Astrocyte (in vitro differentiated cells and primary cell): ENCODE measurements at regions not wholly inside any gene's neighbourhood (a gene's known extent, or its start where the extent isn't known, plus 50 kb on each side); places are given as distances from the start of the nearest gene placed in this dataset.

Experiments
- DNase-seq: peaks from one replicate; pipeline ENCODE4 v3.0.0-alpha.2; 2010; ENCODE audit warnings: low read depth
- FAIRE-seq: peaks from 2 replicates; lab custom pipeline; 2011; peaks lifted over from hg19 to GRCh38; lab: Jason Lieb, UNC
- H2AFZ ChIP-seq: 2 replicates; pipeline ENCODE4 v1.6.0; 2012; ENCODE audit warnings: low read depth, low read length, inconsistent platforms
- H3K27ac ChIP-seq: 2 replicates; pipeline ENCODE4 v1.5.1; 2011; ENCODE audit warnings: low read depth, low read length, inconsistent platforms
- H3K27me3 ChIP-seq: 2 replicates; pipeline ENCODE4 v1.6.0; 2011; ENCODE audit warnings: low read length, inconsistent platforms; ENCODE audit not compliant: insufficient read depth
- H3K36me3 ChIP-seq: 2 replicates; pipeline ENCODE4 v1.5.1; 2011; ENCODE audit warnings: low read length, inconsistent platforms; ENCODE audit not compliant: insufficient read depth
- H3K4me1 ChIP-seq: 2 replicates; pipeline ENCODE4 v1.5.1; 2011; ENCODE audit warnings: low read length, inconsistent platforms; ENCODE audit not compliant: insufficient read depth
- H3K4me2 ChIP-seq: 2 replicates; pipeline ENCODE4 v1.6.0; 2012; ENCODE audit warnings: low read length, inconsistent platforms
- H3K4me3 ChIP-seq: 2 replicates; pipeline ENCODE4 v1.5.1; 2011; ENCODE audit warnings: low read depth, mild to moderate bottlenecking, low read length, inconsistent platforms; ENCODE audit not compliant: insufficient read depth
- H3K79me2 ChIP-seq: 2 replicates; pipeline ENCODE4 v1.6.0; 2012; ENCODE audit warnings: mild to moderate bottlenecking, low read length, inconsistent platforms; ENCODE audit not compliant: insufficient read depth
- H3K9ac ChIP-seq: 2 replicates; pipeline ENCODE4 v1.6.0; 2012; ENCODE audit warnings: mild to moderate bottlenecking, low read length, inconsistent platforms
- H3K9me3 ChIP-seq: 2 replicates; pipeline ENCODE4 v1.5.1; 2012; ENCODE audit warnings: low read depth, mild to moderate bottlenecking, low read length, inconsistent platforms; ENCODE audit not compliant: insufficient read depth
- H4K20me1 ChIP-seq: 2 replicates; pipeline ENCODE4 v1.6.0; 2012; ENCODE audit warnings: low read length, inconsistent platforms; ENCODE audit not compliant: insufficient read depth
- H3K27ac Mint-ChIP-seq: one replicate; pipeline ENCODE4 v1.8.0; 2021; ENCODE audit warnings: mild to moderate bottlenecking, mixed read lengths; ENCODE audit not compliant: unreplicated experiment
- H3K27me3 Mint-ChIP-seq: one replicate; pipeline ENCODE4 v1.8.0; 2021; ENCODE audit warnings: low read depth, mixed read lengths; ENCODE audit not compliant: unreplicated experiment
- H3K36me3 Mint-ChIP-seq: one replicate; pipeline ENCODE4 v1.8.0; 2021; ENCODE audit warnings: low read depth, mixed read lengths; ENCODE audit not compliant: unreplicated experiment
- H3K4me1 Mint-ChIP-seq: one replicate; pipeline ENCODE4 v1.8.0; 2021; ENCODE audit warnings: low read depth, mixed read lengths; ENCODE audit not compliant: unreplicated experiment
- H3K4me3 Mint-ChIP-seq: one replicate; pipeline ENCODE4 v1.8.0; 2021; ENCODE audit warnings: mild to moderate bottlenecking, moderate library complexity, mixed read lengths; ENCODE audit not compliant: unreplicated experiment
- H3K9me3 Mint-ChIP-seq: one replicate; pipeline ENCODE4 v1.8.0; 2021; ENCODE audit warnings: mild to moderate bottlenecking, mixed read lengths; ENCODE audit not compliant: unreplicated experiment
- EZH2 ChIP-seq: IDR thresholded peaks from 2 replicates; pipeline ENCODE4 v1.6.1; 2012; ENCODE audit warnings: mild to moderate bottlenecking, low read length, inconsistent platforms; ENCODE audit not compliant: insufficient read depth
- TF ChIP-seq, protein P1 (sequence below): IDR thresholded peaks from 2 replicates; pipeline ENCODE4 v1.5.1; 2011; ENCODE audit warnings: low read depth, mild to moderate bottlenecking, inconsistent platforms, low read length, moderate library complexity; ENCODE audit not compliant: insufficient read depth

DNA sequence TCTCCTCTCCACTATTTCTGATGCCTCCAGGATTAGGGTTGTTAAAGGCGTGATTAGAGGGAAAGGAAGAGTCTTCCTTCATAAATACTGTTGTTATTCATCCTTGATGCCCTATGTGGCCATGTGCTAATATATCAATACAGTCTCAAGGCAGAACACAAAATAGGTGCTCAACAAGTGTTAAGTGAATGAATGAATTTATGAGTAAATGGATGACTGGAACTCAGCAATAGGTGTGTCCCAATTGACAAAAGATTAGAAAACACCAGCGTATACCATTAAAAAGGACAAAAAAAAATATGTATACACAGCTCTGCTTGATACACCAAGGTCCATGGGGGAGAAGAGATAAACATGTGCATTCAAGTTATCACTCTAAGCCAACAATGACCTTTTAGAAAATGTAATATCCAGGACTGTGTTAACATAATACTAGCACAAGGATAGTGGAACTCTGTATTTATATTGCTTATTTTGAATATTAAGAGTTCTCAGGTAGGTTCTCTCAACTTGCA, 171.2 kb upstream of the MYLIP start:
- Mint-ChIP-seq H3K4me3 (no peak overlapping the region), H3K4me1 (peaks cover 25% of the 10 kb centered on the region), H3K27ac (no peak overlapping the region), H3K9me3 (peaks cover 1% of the 10 kb centered on the region), H3K36me3 (no peaks in the 10 kb centered on the region), H3K27me3 (peaks cover 2% of the 10 kb centered on the region)
- no peak for FAIRE-seq
- Histone ChIP-seq H3K9me3 (no peaks in the 10 kb centered on the region), H3K36me3 (no peaks in the 10 kb centered on the region), H3K4me1 (peaks cover 15% of the 10 kb centered on the region), H3K9ac (no peak overlapping the region), H3K79me2 (no peaks in the 10 kb centered on the region), H2AFZ (no peak overlapping the region), H4K20me1 (no peaks in the 10 kb centered on the region), H3K27ac (no peak overlapping the region), H3K4me2 (no peak overlapping the region), H3K4me3 (no peak overlapping the region), H3K27me3 (no peaks in the 10 kb centered on the region)
- TF ChIP-seq, protein P1, sequence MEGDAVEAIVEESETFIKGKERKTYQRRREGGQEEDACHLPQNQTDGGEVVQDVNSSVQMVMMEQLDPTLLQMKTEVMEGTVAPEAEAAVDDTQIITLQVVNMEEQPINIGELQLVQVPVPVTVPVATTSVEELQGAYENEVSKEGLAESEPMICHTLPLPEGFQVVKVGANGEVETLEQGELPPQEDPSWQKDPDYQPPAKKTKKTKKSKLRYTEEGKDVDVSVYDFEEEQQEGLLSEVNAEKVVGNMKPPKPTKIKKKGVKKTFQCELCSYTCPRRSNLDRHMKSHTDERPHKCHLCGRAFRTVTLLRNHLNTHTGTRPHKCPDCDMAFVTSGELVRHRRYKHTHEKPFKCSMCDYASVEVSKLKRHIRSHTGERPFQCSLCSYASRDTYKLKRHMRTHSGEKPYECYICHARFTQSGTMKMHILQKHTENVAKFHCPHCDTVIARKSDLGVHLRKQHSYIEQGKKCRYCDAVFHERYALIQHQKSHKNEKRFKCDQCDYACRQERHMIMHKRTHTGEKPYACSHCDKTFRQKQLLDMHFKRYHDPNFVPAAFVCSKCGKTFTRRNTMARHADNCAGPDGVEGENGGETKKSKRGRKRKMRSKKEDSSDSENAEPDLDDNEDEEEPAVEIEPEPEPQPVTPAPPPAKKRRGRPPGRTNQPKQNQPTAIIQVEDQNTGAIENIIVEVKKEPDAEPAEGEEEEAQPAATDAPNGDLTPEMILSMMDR, result no peak
- no peak for TF ChIP-seq EZH2
- DNase-seq, result no peak

DNA sequence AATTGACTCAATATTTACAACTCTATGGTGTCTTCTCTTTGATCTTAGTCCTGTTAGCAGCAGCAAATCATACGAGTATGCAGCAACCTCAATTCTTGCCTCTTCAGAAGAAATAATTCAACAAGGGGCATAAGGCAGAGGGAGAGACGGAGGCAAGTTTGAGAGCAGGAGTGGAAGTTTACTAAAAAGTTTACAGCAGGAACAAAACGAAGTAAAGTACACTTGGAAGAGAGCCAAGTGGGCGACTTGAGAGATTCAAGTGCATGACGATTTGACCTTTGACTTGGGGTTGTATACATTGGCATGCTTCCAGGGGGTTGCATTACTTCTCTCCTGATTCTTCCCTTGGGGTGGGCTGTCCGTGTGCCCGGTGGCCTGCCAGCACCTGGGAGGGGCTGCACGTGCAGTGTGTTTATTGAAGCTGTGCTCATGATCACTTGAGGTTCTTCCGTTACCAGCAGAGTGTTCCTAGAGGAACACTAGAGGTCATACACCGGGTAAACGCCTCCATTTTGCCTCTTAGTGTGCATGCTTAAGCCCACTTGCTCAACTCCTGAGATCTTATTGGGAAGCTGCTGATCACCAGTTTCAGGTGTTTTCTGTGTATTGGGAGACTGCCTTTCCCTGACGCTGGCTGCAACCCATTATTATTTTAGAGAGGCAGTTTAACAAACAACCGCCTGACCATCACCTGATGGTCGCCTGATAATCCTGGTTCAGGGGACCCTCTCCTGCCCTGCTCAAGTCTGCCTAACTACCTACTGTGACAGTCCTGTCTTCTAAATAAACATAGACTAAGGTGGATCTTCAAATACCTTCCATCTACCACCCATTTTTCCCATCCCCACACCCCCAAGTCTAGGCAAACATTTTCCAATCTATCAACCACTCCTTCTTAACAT, 172.4 kb upstream of the MYLIP start:
- no peak overlapping the region for H3K4me3 ChIP-seq
- no peak overlapping the region for H3K4me2 ChIP-seq
- H3K27ac Mint-ChIP-seq, result no peak overlapping the region
- no peaks in the 10 kb centered on the region for H4K20me1 ChIP-seq
- peaks cover 1% of the 10 kb centered on the region for H3K9me3 Mint-ChIP-seq
- TF ChIP-seq, protein P1, result no peak
- no peak for TF ChIP-seq EZH2
- H3K9me3 ChIP-seq, result no peaks in the 10 kb centered on the region
- no peak overlapping the region for H3K27ac ChIP-seq
- FAIRE-seq, result no peak
- no peaks in the 10 kb centered on the region for H3K27me3 ChIP-seq
- H3K9ac ChIP-seq, result no peak overlapping the region
- peaks cover 13% of the 10 kb centered on the region for H3K4me1 Mint-ChIP-seq
- no peaks in the 10 kb centered on the region for H3K79me2 ChIP-seq
- peaks cover 2% of the 10 kb centered on the region for H3K27me3 Mint-ChIP-seq
- H3K36me3 ChIP-seq, result no peaks in the 10 kb centered on the region
- H2AFZ ChIP-seq, result no peak overlapping the region
- peaks cover 9% of the 10 kb centered on the region for H3K4me1 ChIP-seq
- DNase-seq, result no peak
- no peak overlapping the region for H3K4me3 Mint-ChIP-seq
- H3K36me3 Mint-ChIP-seq, result no peaks in the 10 kb centered on the region

DNA sequence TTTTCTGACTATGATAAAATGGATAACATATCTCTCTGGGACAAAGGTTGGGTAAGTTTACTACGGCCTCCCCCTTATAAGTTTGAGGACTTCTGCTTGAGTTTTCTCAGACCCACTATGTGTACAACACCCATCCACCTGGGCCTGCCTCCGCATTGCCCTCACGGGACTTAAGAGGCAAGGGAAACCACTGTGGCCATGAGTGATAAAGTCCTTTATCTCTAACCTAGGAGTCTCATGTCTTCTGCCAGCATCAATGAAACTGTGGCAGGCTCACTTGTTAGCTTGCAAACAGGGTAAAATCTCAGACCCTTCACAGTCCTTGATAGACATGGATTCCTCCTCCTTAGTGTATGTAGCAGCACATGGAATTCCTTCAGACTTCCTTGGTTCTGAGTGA, 173.4 kb upstream of the MYLIP start:
- peaks cover 13% of the 10 kb centered on the region for H3K4me1 Mint-ChIP-seq
- Histone ChIP-seq H4K20me1 (no peaks in the 10 kb centered on the region), H3K4me1 (peaks cover 9% of the 10 kb centered on the region), H3K27me3 (no peaks in the 10 kb centered on the region), H3K9ac (no peak overlapping the region), H3K79me2 (no peaks in the 10 kb centered on the region), H3K9me3 (no peaks in the 10 kb centered on the region), H3K27ac (no peak overlapping the region), H3K36me3 (no peaks in the 10 kb centered on the region), H2AFZ (no peak overlapping the region), H3K4me3 (no peak overlapping the region), H3K4me2 (no peak overlapping the region)
- TF ChIP-seq, protein P1, result no peak
- no peak for TF ChIP-seq EZH2
- DNase-seq, result no peak
- FAIRE-seq, result no peak
- H3K4me3 Mint-ChIP-seq, result no peak overlapping the region
- H3K27ac Mint-ChIP-seq, result no peak overlapping the region
- peaks cover 1% of the 10 kb centered on the region for H3K9me3 Mint-ChIP-seq
- no peaks in the 10 kb centered on the region for H3K36me3 Mint-ChIP-seq
- H3K27me3 Mint-ChIP-seq, result peaks cover 2% of the 10 kb centered on the region
